ENCODE measurements at regions not wholly inside any gene's neighbourhood (a gene's known extent, or its start where the extent isn't known, plus 50 kb on each side); places are given as distances from the start of the nearest gene placed in this dataset.
"Not testable (repeated sequence)": the region's sequence is repeated elsewhere in the genome, so short reads cannot be mapped to it uniquely, and the experiment has no call there.

DNA sequence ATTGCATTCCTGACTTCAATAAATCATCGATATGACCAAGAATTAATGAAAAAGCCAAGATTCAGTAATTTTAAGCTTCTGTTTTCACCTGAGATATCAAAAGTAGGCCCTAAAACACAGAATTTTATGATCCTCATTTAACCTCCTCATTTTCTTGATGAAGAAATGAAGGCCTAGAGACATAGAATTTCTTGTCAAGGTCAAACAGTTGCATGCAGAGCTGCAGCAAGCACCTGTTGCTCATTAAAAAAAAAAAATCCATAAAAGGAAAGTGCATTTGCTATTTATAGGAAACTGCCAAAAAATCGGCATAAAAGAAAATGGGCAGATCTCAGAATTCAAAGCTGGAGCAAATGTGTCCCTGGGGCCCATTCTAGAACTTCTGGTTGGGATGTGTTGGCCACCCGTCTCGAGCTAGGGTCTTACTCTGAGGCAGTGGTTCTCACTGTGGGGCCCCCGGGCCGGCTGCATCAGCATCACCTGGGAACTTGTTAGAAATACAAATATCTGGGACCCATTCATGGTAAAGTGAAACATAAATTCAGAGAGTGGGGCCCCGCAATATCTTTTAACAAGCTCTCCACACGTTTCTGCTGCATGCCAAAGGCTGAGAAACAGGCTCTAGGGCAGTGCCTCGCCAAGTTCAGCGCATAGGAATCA, 224.7 kb upstream of the UBL3 start:
- intact Hi-C loops (cut with micrococcal nuclease): no loop called here

- intact Hi-C loops (cut with micrococcal nuclease): no loop called here
Observed at GRCh38 chr13:30074431-30074830, 224.0 kb upstream of the UBL3 start.

DNA sequence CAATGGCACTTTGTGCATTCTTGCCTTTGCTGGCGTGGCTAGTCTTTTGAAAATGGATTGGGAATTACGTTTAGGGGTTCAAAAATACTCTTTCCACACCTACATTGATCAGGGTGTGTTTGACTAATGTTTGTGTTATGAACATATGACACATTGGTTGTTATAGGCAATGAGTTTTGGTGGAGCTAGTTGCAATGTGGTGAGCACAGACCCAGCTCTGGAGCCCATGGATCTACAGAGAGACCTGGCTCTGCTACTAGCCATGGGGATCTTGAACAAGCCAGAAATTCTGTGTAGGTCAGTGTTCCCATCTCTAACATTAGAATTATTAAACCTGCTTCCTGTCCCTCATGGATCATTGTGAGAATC, 222.4 kb upstream of the UBL3 start:
- intact Hi-C loops (cut with micrococcal nuclease): no loop called here

DNA sequence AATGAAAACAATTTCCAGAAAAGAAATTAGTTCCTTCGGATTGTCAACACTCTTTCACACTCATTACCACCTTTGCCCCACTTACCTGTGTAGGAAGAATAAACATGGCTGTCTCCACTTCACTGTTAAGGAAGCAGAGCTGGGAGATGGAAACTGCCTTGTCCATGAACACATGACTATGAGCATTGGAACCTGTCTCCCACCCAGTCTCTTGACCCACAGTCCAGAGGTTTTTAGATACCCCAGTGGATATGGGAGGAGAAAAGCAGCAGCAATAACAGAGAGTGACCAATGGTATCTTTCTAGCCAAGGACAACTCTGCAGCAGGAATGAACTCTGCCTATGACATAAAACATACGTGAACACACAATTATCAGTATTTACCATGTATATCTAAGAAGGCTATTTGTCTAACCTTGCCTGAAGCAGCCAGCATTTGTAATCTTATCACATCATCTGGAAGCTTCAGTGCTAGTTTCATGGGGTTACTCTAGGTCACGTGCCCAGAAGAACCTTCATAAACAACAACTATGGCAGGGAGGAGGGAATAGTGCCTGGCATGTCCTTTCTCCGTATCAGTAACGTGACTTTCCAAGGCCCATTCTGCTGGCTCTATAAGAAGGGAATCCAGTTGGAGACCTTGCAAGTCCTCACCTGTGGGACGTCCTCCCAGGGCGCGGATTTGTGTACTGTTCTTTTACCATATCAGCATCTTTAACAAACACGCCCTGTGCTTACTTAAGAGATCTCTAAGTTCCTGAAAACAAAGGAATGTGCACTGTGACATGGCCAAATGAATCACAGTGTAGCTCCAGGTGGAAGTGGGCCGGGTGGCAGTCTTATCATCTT, 221.8 kb upstream of the UBL3 start:
- intact Hi-C loops (cut with micrococcal nuclease): no loop called here

- intact Hi-C loops (cut with micrococcal nuclease): no loop called here
Observed at GRCh38 chr13:30065181-30065580, 214.8 kb upstream of the UBL3 start.

DNA sequence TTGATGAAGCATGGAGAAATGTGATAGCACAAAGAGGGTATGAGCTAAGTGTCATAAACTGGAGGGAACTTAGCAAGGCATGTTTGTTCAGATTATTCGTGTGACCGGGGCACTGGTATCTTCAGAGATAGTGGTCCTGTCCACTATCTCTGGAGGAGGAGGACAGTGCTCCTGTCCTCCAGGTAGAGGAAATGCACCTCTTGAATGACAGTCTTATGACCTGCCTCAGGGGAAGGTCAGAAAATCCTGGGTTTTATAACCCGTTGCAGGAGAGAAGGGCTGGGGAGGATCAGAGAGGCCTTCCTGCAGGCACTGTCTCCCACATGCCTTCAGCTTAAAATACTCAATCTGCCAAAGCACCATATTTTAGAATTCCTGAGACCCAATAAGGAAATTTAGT, 213.5 kb upstream of the UBL3 start:
- intact Hi-C loops (cut with micrococcal nuclease): no loop called here

- intact Hi-C loops (cut with micrococcal nuclease): no loop called here
Observed at GRCh38 chr13:30061217-30061616, 210.8 kb upstream of the UBL3 start.

GRCh38 chr13:30058429-30058828, 208.0 kb upstream of the UBL3 start:
- intact Hi-C loops (cut with micrococcal nuclease): no loop called here

DNA sequence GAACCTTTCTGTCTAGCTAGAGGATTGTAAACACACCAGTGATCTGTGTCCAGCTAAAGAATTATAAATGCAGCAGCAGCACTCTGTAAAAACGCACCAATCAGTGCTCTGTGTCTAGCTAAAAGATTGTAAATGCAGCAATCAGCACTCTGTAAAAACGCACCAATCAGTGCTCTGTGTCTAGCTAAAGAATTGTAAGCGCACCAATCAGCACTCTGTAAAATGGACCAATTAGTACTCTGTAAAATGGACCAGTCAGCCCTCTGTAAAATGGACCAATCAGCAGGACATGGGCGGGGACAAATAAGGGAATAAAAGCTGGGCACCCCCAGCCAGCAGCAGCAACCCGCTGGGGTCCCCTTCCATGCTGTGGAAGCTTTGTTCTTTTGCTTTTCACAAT, 204.1 kb upstream of the UBL3 start:
- intact Hi-C loops (cut with micrococcal nuclease): not testable (repeated sequence)

- intact Hi-C loops (cut with micrococcal nuclease): no loop called here
Observed at GRCh38 chr13:30053939-30054338, 203.5 kb upstream of the UBL3 start.

DNA sequence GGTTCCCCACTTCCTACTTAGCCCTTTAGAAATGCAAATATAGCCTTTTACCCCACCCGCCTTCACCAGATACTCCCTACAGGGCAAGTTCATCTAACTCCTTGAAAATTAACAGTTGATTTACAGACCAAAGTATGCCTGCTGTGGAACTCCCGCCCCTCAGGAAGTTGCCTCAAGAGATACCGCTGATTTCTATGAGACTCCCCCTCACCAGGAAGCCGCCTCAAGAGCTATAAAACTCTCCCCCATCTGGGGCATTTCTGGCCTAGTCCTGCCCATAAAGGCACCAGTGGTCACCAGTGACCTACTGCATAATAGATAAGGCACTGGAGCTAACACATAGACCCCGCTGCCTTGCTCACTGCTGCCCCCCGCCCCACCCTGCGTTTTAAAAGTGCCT, 201.7 kb upstream of the UBL3 start:
- intact Hi-C loops (cut with micrococcal nuclease): no loop called here

GRCh38 chr13:30051531-30052060, 201.2 kb upstream of the UBL3 start:
- intact Hi-C loops (cut with micrococcal nuclease): no loop called here

GRCh38 chr13:30049692-30050091, 199.3 kb upstream of the UBL3 start:
- intact Hi-C loops (cut with micrococcal nuclease): loop anchor here (5.0 kb wide), 1 partner anchor 112 kb away; no protein-coding TSS in a partner anchor

DNA sequence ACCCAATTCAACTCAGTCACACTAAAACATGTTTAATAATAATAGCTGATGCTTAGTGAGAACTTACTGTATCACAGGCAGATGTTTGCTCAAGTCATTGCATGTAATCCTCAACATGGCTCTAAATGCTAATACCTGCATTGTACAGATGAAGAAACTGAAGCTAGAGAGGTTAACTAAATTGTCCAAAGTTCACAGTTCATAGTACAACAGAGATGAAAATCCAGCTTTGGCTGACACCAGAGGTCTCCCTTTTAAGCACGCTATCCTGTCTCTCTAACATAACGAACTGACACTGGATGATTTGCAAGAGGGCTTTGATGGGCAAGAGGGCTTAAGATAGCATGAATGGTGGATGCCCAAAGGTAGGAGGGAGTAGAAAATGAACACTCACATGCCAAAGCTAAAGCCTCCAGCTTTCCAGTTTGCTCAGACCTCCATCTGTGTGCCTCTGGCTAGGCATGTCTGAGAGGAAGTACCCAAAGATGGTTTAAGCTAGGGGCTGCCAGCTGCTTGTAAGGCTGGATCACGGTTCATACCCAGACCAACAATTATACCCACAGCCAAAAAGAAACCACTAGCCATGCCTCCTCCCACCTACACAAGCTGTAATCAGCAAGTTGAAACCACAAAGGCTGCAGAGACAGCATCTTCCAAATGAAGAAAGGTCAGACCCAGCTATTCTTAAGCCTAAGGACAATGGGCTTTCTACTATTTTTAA, 196.9 kb upstream of the UBL3 start:
- intact Hi-C loops (cut with micrococcal nuclease): loop anchor here (5.0 kb wide), 1 partner anchor 110 kb away; no protein-coding TSS in a partner anchor

GRCh38 chr13:30045916-30046704, 195.7 kb upstream of the UBL3 start:
- intact Hi-C loops (cut with micrococcal nuclease): loop anchor here (5.0 kb wide), 1 partner anchor 109 kb away; no protein-coding TSS in a partner anchor

DNA sequence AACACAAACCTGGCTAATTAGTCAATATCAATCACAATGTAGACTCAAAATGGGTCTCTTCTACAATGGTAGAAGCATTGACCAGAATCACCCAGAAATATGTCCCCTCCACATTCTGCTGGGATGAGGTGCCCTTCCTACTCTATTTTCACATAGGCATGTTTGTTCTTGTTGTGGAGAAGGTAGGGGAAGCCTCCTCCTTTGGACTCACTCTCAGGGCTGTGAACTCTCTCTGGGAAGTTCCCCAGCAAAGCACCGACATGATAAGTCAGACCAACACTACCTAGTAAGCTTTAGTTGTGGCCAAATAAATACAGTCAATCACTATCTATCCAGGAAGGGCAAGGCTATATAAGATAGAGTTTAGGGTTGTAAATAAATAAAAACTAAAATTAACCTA, 194.5 kb upstream of the UBL3 start:
- intact Hi-C loops (cut with micrococcal nuclease): loop anchor here (5.0 kb wide), 1 partner anchor 108 kb away; no protein-coding TSS in a partner anchor

- intact Hi-C loops (cut with micrococcal nuclease): no loop called here
Observed at GRCh38 chr13:30043631-30043925, 193.2 kb upstream of the UBL3 start.

DNA sequence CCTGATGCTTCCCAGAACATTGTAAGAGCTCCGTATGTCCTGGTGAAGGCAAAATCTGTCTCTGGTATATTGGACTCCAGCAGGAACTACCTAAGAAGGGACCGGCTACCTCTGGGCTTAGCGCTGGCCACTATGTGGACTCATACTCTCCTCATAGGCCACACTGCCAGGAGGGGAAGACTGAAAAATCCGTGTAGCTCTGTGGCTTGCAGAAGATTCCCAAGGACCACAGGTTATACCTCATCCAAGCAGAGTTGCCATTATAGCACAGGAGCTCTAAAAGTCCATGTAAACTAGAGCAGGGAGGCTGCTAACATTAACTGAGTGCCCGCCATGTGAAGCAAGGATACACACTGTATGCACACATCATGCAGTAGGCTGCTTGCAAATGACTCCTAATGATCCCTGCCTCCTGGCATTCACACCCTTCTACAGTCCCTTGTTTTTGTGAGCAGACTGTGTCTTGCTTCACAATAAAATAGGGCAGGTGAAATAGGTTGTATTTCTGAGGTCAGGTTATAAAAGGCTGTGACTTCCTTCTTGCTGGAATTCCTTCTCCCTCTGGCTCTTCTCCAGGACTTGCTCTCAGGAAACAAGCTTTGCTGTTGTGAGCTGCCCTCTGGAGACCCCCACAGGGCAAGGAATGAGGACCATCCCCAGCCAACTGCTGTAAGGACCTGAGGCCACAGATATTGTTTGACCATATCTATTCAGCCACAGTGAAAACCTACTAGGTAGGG, 192.6 kb upstream of the UBL3 start:
- intact Hi-C loops (cut with micrococcal nuclease): no loop called here

- intact Hi-C loops (cut with micrococcal nuclease): no loop called here
Observed at GRCh38 chr13:30042272-30042671, 191.9 kb upstream of the UBL3 start.

DNA sequence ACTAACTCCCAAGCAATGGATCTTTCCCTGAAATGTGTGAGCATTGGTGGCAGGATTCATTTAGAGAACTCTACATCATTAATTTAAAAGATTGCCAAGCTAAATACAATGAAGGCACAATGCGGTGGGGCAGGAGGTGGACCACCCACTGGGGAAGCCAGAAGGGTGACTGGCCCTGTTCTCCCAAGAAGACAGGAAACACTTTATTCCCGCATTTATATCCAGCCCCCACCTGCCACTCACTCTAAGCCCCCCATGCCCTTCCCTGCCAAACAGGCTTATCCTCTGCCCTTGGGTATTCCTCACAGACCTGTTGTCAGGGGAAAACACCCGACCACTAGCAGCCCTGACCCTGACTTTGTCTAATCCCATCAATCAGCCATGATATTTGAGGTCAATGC, 189.1 kb upstream of the UBL3 start:
- intact Hi-C loops (cut with micrococcal nuclease): no loop called here

- intact Hi-C loops (cut with micrococcal nuclease): no loop called here
Observed at GRCh38 chr13:30038884-30039283, 188.5 kb upstream of the UBL3 start.

All from T-helper 2 cell treated with Interferon-gamma antibody and Interleukin-4, amounts not matched to agents 100 ng/mL and 5 ng/mL, for 36 hours (primary cell).